Neuronal stem cell (in vitro differentiated cells): ENCODE measurements at regions not wholly inside any gene's neighbourhood (a gene's known extent, or its start where the extent isn't known, plus 50 kb on each side); places are given as distances from the start of the nearest gene placed in this dataset.
A peak's percentile ranks its signal among the peaks of the same experiment; 100 is the strongest.

Experiments used
- DNase-seq: peaks from one replicate; pipeline ENCODE4 v3.0.0-alpha.2; 2013; ENCODE audit warnings: low spot score
- H2AFZ ChIP-seq: one replicate; pipeline ENCODE4 v1.6.1; 2013; ENCODE audit warnings: mild to moderate bottlenecking, low read length, inconsistent platforms
- H2AK5ac ChIP-seq: 2 replicates; pipeline ENCODE4 v1.6.1; 2013; ENCODE audit warnings: low read depth, mild to moderate bottlenecking, inconsistent platforms, low read length, moderate library complexity, mixed read lengths
- H2BK120ac ChIP-seq: 2 replicates; pipeline ENCODE4 v1.6.1; 2013; ENCODE audit warnings: low read depth, mild to moderate bottlenecking, inconsistent platforms, low read length, moderate library complexity, mixed read lengths
- H2BK12ac ChIP-seq: one replicate; pipeline ENCODE4 v1.6.1; 2013; ENCODE audit warnings: low read length, inconsistent platforms
- H2BK15ac ChIP-seq: 2 replicates; pipeline ENCODE4 v1.6.1; 2013; ENCODE audit warnings: mild to moderate bottlenecking, low read length, inconsistent platforms, mixed read lengths
- H2BK5ac ChIP-seq: one replicate; pipeline ENCODE4 v1.6.1; 2013; ENCODE audit warnings: inconsistent platforms, mild to moderate bottlenecking, low read length, moderate library complexity
- H3K14ac ChIP-seq: one replicate; pipeline ENCODE4 v1.6.1; 2013; ENCODE audit warnings: low read length, inconsistent platforms
- H3K18ac ChIP-seq: 2 replicates; pipeline ENCODE4 v1.6.1; 2013; ENCODE audit warnings: low read length, inconsistent platforms
- H3K23ac ChIP-seq: 2 replicates; pipeline ENCODE4 v1.6.1; 2013; ENCODE audit warnings: low read depth, mild to moderate bottlenecking, mixed read lengths, low read length, inconsistent platforms; ENCODE audit not compliant: poor library complexity
- H3K27ac ChIP-seq: replicated peaks from 3 replicates; pipeline ENCODE4 v1.5.1; 2013; ENCODE audit warnings: low read length, inconsistent platforms
- H3K27me3 ChIP-seq, 3 experiments: 2 replicates each; pipeline ENCODE4 v1.6.1; 2013; ENCODE audit warnings: low read length in 3 of 3, mild to moderate bottlenecking in 2 of 3, inconsistent platforms in 1 of 3, low read depth in 1 of 3, mixed read lengths in 1 of 3, moderate library complexity in 1 of 3; ENCODE audit not compliant: control insufficient read depth in 3 of 3, insufficient read depth in 3 of 3
- H3K36me3 ChIP-seq, 2 donors: replicated peaks in 1 of 2; 2 replicates each; pipeline ENCODE4 v1.6.1; 2013; ENCODE audit warnings: low read length in 2 of 2; ENCODE audit not compliant: control insufficient read depth in 2 of 2, insufficient read depth in 2 of 2
- H3K4ac ChIP-seq: 2 replicates; pipeline ENCODE4 v1.6.1; 2013; ENCODE audit warnings: inconsistent platforms, mild to moderate bottlenecking, low read length, moderate library complexity
- H3K4me1 ChIP-seq, 2 donors: 1 replicate in 1 of 2; 2 replicates in 1 of 2; pipeline ENCODE4 v1.6.1; 2013; ENCODE audit warnings: low read length in 2 of 2, low read depth in 1 of 2; ENCODE audit not compliant: control insufficient read depth in 2 of 2, insufficient read depth in 1 of 2
- H3K4me2 ChIP-seq: one replicate; pipeline ENCODE4 v1.6.1; 2013; ENCODE audit warnings: mild to moderate bottlenecking, low read length, inconsistent platforms; ENCODE audit not compliant: insufficient read depth, poor library complexity, severe bottlenecking
- H3K4me3 ChIP-seq, 2 donors: 2 replicates each; pipeline ENCODE4 v1.5.1; 2013; ENCODE audit warnings: low read length in 2 of 2, mild to moderate bottlenecking in 2 of 2, inconsistent platforms in 1 of 2, moderate library complexity in 1 of 2
- H3K79me1 ChIP-seq: one replicate; pipeline ENCODE4 v1.6.1; 2013; ENCODE audit warnings: low read depth, mild to moderate bottlenecking, inconsistent platforms, low read length, moderate library complexity
- H3K9ac ChIP-seq: one replicate; pipeline ENCODE4 v1.6.1; 2013; ENCODE audit warnings: mild to moderate bottlenecking, low read depth, low read length, inconsistent platforms; ENCODE audit not compliant: poor library complexity
- H3K9me3 ChIP-seq, 2 donors: replicated peaks in 1 of 2; 2 replicates each; pipeline versions ENCODE3 to v1.6.1; 2013; ENCODE audit warnings: low read length in 2 of 2, mild to moderate bottlenecking in 2 of 2, inconsistent platforms in 1 of 2, low read depth in 1 of 2, mixed read lengths in 1 of 2, moderate library complexity in 1 of 2; ENCODE audit not compliant: control insufficient read depth in 2 of 2, insufficient read depth in 1 of 2
- H4K8ac ChIP-seq: one replicate; pipeline ENCODE4 v1.6.1; 2013; ENCODE audit warnings: low read depth, mild to moderate bottlenecking, inconsistent platforms, low read length, moderate library complexity
- H4K91ac ChIP-seq: one replicate; pipeline ENCODE4 v1.6.1; 2013; ENCODE audit warnings: low read length, low read depth, mild to moderate bottlenecking, inconsistent platforms; ENCODE audit not compliant: poor library complexity
- WGBS, 2 donors: extraction: QIAGEN DNeasy Blood & Tissue Kit; methylation state at CpG; one replicate each; pipeline ENCODE4 v1.1.7; 2013; ENCODE audit warnings: missing lambda C conversion rate in 2 of 2, mixed read lengths in 1 of 2; ENCODE audit not compliant: insufficient read length in 2 of 2, insufficient replicate concordance in 1 of 2; ENCODE audit errors: extremely low coverage in 2 of 2; 5-methylcytosine and 5-hydroxymethylcytosine counted together

DNA sequence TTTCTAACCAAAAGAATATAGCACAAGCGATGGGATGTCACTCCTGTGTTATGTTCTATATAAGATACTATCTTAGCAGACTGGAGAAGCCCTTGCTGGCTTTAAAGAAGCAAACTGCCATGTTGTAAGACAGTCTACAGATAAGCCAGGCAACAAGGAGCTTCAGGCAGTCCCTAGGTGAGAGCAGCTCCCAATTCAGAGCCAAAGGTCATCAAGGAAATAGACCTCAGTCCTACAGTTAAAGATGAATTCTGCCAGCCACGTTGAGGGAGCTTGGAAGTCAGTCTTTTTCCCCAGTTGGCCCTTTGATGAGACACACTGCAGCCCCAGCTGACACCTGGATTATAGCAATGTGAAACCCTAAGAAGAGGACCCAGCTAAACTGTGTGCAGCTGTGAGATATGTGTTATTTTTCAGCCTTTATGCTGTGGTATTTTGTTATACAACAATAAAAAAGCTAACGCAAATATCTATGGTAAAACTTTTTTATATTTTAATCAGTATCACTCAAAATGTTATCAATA, 102.5 kb upstream of the AKAP13 start:
- Histone ChIP-seq H3K36me3 (peaks cover 0 to 2% of the 10 kb centered on the region in 2 donors), H3K9me3 (peaks cover 0 to 3% of the 10 kb centered on the region in 2 donors), H2BK120ac (no peak overlapping the region), H3K9ac (no peak overlapping the region), H3K4me2 (no peak overlapping the region), H2BK12ac (no peak overlapping the region), H3K14ac (no peak overlapping the region), H3K18ac (no peak overlapping the region), H2AK5ac (no peak overlapping the region), H3K23ac (no peak overlapping the region), H3K79me1 (no peaks in the 10 kb centered on the region), H4K91ac (no peak overlapping the region), H2BK5ac (no peak overlapping the region), H3K4me1 (no peaks in the 10 kb centered on the region), H4K8ac (no peak overlapping the region), H2AFZ (no peak overlapping the region), H2BK15ac (no peak overlapping the region), H3K4ac (no peak overlapping the region), H3K27ac (no peak overlapping the region), H3K27me3 (peaks cover 0 to 6% (median 0%) of the 10 kb centered on the region in 3 experiments), H3K4me3 (no peak overlapping the region)
- DNase-seq, result no peak
- no CpG with 5 or more reads among the region's 3 CpGs for WGBS, 2 donors

DNA sequence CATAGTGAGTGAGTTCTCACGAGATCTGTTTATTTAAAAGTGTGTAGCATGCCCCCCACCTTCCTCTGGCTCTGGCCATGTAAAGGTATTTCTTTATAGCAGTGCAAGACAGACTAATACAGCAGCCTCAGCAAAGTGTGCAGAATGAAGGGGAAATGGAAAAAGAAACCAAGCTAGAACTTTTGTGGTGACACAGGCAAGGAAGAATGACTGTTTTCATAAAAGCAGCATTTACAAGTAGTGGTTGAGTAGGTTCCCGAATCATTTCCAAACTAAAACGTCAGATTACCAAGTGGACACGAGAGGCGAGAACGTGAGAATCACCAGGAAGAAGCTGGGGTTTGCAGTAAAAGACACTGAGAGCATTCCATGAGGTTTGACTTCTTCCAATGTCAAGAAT, 100.2 kb upstream of the AKAP13 start:
- no peak for DNase-seq
- H4K8ac ChIP-seq, result no peak overlapping the region
- no peak overlapping the region for H4K91ac ChIP-seq
- peaks cover 0 to 12% (median 0%) of the 10 kb centered on the region in 3 experiments for H3K27me3 ChIP-seq
- no peaks in the 10 kb centered on the region for H3K79me1 ChIP-seq
- H3K4me3 ChIP-seq, result no peak overlapping the region
- no peak overlapping the region for H2BK120ac ChIP-seq
- H3K23ac ChIP-seq, result no peak overlapping the region
- no peak overlapping the region for H2AK5ac ChIP-seq
- WGBS, 2 donors, result no CpG with 5 or more reads among the region's 6 CpGs
- no peak overlapping the region for H3K14ac ChIP-seq
- no peak overlapping the region for H2AFZ ChIP-seq
- no peak overlapping the region for H2BK5ac ChIP-seq
- H3K4me1 ChIP-seq, result no peaks in the 10 kb centered on the region
- H3K4ac ChIP-seq, result no peak overlapping the region
- H3K4me2 ChIP-seq, result no peak overlapping the region
- H3K18ac ChIP-seq, result no peak overlapping the region
- H3K9me3 ChIP-seq, result peaks cover 0 to 3% of the 10 kb centered on the region in 2 donors
- peaks cover 0 to 2% of the 10 kb centered on the region in 2 donors for H3K36me3 ChIP-seq
- H3K9ac ChIP-seq, result no peak overlapping the region
- H2BK12ac ChIP-seq, result no peak overlapping the region
- no peak overlapping the region for H3K27ac ChIP-seq
- H2BK15ac ChIP-seq, result no peak overlapping the region

DNA sequence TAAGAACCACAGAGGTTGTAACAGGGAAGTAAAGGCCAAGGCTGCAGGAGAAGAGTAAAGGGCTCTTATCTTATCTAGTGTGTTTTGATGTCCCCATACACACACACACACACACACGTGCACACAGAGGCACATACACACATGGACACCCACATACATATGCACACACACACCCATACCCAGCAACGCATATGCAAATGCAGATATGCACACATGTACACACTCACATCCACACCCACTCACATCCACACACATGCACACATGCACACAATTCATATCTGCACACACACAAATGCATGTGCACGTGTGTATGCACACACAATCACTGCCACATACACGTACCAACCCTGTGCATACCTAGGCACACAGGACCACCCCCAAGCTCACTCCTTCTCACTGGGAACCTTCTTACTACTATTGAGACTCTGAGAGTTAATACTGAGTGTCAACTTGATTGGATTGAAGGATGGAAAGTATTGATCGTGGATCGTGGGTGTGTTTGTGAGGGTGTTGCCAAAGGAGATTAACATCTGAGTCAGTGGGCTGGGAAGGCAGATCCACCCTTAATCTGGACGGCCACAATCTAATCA, 99.0 kb upstream of the AKAP13 start:
- no peak overlapping the region for H3K4me2 ChIP-seq
- H3K18ac ChIP-seq, result no peak overlapping the region
- H3K4me1 ChIP-seq, result no peaks in the 10 kb centered on the region
- H3K4ac ChIP-seq, result no peak overlapping the region
- H2AK5ac ChIP-seq, result no peak overlapping the region
- no peak overlapping the region for H3K23ac ChIP-seq
- no peak overlapping the region for H2BK12ac ChIP-seq
- WGBS, 2 donors, result 100% methylated on average over 2 of the region's 7 CpGs; no CpG with 5 or more reads in 1 of the 2 donors
- DNase-seq, result no peak
- no peaks in the 10 kb centered on the region for H3K79me1 ChIP-seq
- H3K9me3 ChIP-seq, result peaks cover 0 to 3% of the 10 kb centered on the region in 2 donors
- H3K27ac ChIP-seq, result no peak overlapping the region
- no peak overlapping the region for H3K9ac ChIP-seq
- peak overlapping the region in 1 of 2 donors; percentile 37 for H3K4me3 ChIP-seq
- no peak overlapping the region for H3K14ac ChIP-seq
- H2AFZ ChIP-seq, result no peak overlapping the region
- peaks cover 0 to 2% of the 10 kb centered on the region in 2 donors for H3K36me3 ChIP-seq
- H3K27me3 ChIP-seq, result peaks cover 0 to 15% (median 0%) of the 10 kb centered on the region in 3 experiments
- H2BK15ac ChIP-seq, result no peak overlapping the region
- H2BK120ac ChIP-seq, result no peak overlapping the region
- H2BK5ac ChIP-seq, result no peak overlapping the region
- H4K91ac ChIP-seq, result no peak overlapping the region
- H4K8ac ChIP-seq, result no peak overlapping the region

DNA sequence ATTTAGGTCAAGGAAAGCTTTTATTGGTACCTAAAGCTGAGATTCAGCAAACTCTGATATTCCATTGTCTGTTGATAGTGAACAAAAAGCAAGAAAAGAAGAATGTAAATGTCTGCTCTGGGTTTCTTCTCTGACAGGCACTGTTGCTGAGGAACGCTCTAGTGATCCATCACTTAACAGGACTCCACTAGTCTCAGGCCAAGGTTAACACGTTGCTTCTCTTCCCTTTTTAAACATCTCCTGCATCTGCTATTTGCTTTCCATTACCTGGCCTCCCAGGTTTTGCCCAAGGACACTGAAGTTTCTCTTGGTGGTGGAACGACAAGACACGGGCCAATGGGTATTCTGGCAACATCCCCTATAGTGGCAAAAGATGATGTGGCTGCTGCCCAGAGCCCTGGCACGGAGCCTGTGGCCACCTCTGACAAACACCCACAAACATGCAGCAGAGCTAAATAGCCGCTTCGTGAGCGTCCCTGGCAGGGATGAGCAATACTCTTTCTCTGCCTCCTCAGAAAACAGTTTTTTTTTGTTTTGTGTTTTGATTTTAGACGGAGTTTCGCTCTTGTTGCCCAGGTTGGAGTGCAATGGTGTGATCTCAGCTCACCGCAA, 97.8 kb upstream of the AKAP13 start:
- Histone ChIP-seq H3K36me3 (peaks cover 0 to 2% of the 10 kb centered on the region in 2 donors), H2BK5ac (no peak overlapping the region), H2AFZ (no peak overlapping the region), H4K91ac (no peak overlapping the region), H2BK15ac (no peak overlapping the region), H3K27me3 (peaks cover 0 to 15% (median 0%) of the 10 kb centered on the region in 3 experiments), H3K4me1 (no peaks in the 10 kb centered on the region), H2AK5ac (no peak overlapping the region), H3K4me3 (no peak overlapping the region), H3K14ac (no peak overlapping the region), H3K4ac (no peak overlapping the region), H3K18ac (no peak overlapping the region), H4K8ac (no peak overlapping the region), H2BK120ac (no peak overlapping the region), H3K9me3 (peaks cover 0 to 3% of the 10 kb centered on the region in 2 donors), H3K23ac (no peak overlapping the region), H2BK12ac (no peak overlapping the region), H3K27ac (no peak overlapping the region), H3K9ac (no peak overlapping the region), H3K4me2 (no peak overlapping the region), H3K79me1 (no peaks in the 10 kb centered on the region)
- WGBS, 2 donors, result no CpG with 5 or more reads among the region's 11 CpGs
- no peak for DNase-seq
